K562 (cell line): ENCODE measurements at regions not wholly inside any gene's neighbourhood (a gene's known extent, or its start where the extent isn't known, plus 50 kb on each side); places are given as distances from the start of the nearest gene placed in this dataset.

Source experiments
- ATF2 ChIP-seq: sonication (generic); formaldehyde crosslinking; IDR thresholded peaks from 2 replicates; pipeline ENCODE4 v1.8.1; 2022; ENCODE audit warnings: missing genetic modification reagents
- CC2D1A ChIP-seq: fragments of 450-650 bp; IDR thresholded peaks from 2 replicates; pipeline ENCODE4 v1.6.1; 2017; ENCODE audit warnings: mild to moderate bottlenecking
- CEBPG ChIP-seq, 3 experiments: fragments of 200-800 bp in 1 of 3; sonication (Bioruptor generic) in 1 of 3; sonication (generic) in 1 of 3; formaldehyde crosslinking in 1 of 3; IDR thresholded peaks in 2 of 3; conservative IDR thresholded peaks in 1 of 3; 2 replicates each; pipeline versions ENCODE4 v1.6.1 to v1.8.0; 2016 to 2022; ENCODE audit warnings: missing compliant biosample characterization in 2 of 3, missing genetic modification characterization in 2 of 3, mild to moderate bottlenecking in 1 of 3, missing genetic modification reagents in 1 of 3
- ESRRA ChIP-seq: fragments of 450-650 bp; IDR thresholded peaks from 2 replicates; pipeline ENCODE4 v1.6.1; 2014; ENCODE audit warnings: low read depth, mild to moderate bottlenecking, moderate library complexity, borderline replicate concordance
- ETV1 ChIP-seq: fragments of 450-650 bp; conservative IDR thresholded peaks from 2 replicates; pipeline ENCODE4 v1.6.1; 2016; ENCODE audit warnings: missing genetic modification characterization, control low read depth, low read depth, missing compliant biosample characterization
- HDAC3 ChIP-seq: fragments of 450-650 bp; IDR thresholded peaks from 2 replicates; pipeline ENCODE4 v1.6.1; 2018; ENCODE audit warnings: borderline replicate concordance, mild to moderate bottlenecking, moderate library complexity; ENCODE audit not compliant: partially characterized antibody
- JUN ChIP-seq, 2 experiments: sonication (generic) in 1 of 2; formaldehyde crosslinking in 1 of 2; IDR thresholded peaks; 2 replicates each; pipeline versions ENCODE4 v1.6.1 to v1.8.0; 2012 to 2022; ENCODE audit warnings: borderline replicate concordance in 2 of 2, mild to moderate bottlenecking in 2 of 2, improper control_type of control experiment in 1 of 2, low read depth in 1 of 2, low read length in 1 of 2, missing genetic modification reagents in 1 of 2
- MEF2D ChIP-seq: conservative IDR thresholded peaks from 2 replicates; pipeline ENCODE4 v1.6.1; 2016; ENCODE audit warnings: low read depth, missing genetic modification characterization, missing compliant biosample characterization
- PATZ1 ChIP-seq: fragments of 250-450 bp; sonication (Bioruptor Pico); IDR thresholded peaks from 2 replicates; pipeline ENCODE4 v1.5.0; 2020; ENCODE audit warnings: mild to moderate bottlenecking, borderline replicate concordance
- PKNOX1 ChIP-seq: fragments of 450-650 bp; IDR thresholded peaks from 2 replicates; pipeline ENCODE4 v1.6.1; 2016
- POLR2AphosphoS5 ChIP-seq: IDR thresholded peaks from 2 replicates; pipeline ENCODE4 v1.6.1; 2011; ENCODE audit warnings: mild to moderate bottlenecking, low read depth, low read length, moderate library complexity; ENCODE audit not compliant: control insufficient read depth, insufficient read depth
- RHOXF2B ChIP-seq: fragments of 250-450 bp; sonication (Bioruptor Pico); conservative IDR thresholded peaks from 2 replicates; pipeline ENCODE4 v1.5.1; 2021
- RNF2 ChIP-seq: sonication (generic); IDR thresholded peaks from 2 replicates; pipeline ENCODE4 v1.6.1; 2016
- RREB1 ChIP-seq: fragments of 250-450 bp; sonication (Bioruptor Pico); IDR thresholded peaks from 2 replicates; pipeline ENCODE4 v1.4.0; 2020
- SOX6 ChIP-seq: fragments of 450-650 bp; IDR thresholded peaks from 2 replicates; pipeline ENCODE4 v1.6.1; 2014; ENCODE audit warnings: mild to moderate bottlenecking
- SUPT5H ChIP-seq: fragments of 450-650 bp; IDR thresholded peaks from 2 replicates; pipeline ENCODE4 v1.6.1; 2016
- ZNF707 ChIP-seq: fragments of 250-450 bp; sonication (Bioruptor Pico); conservative IDR thresholded peaks from 2 replicates; pipeline ENCODE4 v1.8.0; 2022; ENCODE audit warnings: inconsistent platforms, mild to moderate bottlenecking, moderate library complexity

GRCh38 chr22:25447686-25448434 lies 116.6 kb upstream of the GRK3 start (continued):
- no peak for TF ChIP-seq RREB1 (CRISPR knock-in tag)
- TF ChIP-seq SOX6, result no peak; the same call in 1 of the 2 replicates
- TF ChIP-seq CEBPG (CRISPR knock-in tag; IDR thresholded peaks at IDR 0.05), result no peak
- TF ChIP-seq CEBPG (tag; conservative IDR thresholded peaks at IDR 0.05 in 1 of 2, IDR thresholded peaks at IDR 0.05 in 1 of 2), result no peak
- no peak for TF ChIP-seq ETV1 (tag)
- peak; percentile 58; the same call in 1 of the 2 replicates for TF ChIP-seq JUN (IDR thresholded peaks at IDR 0.05; ENCODE audit: borderline replicate concordance, low read depth, low read length)
- TF ChIP-seq JUN (CRISPR knock-in tag; IDR thresholded peaks at IDR 0.05; ENCODE audit: borderline replicate concordance), result no peak
- peak; percentile 40; the same call in 1 of the 2 replicates for TF ChIP-seq ESRRA
- TF ChIP-seq PATZ1, result no peak
- no peak for TF ChIP-seq MEF2D (tag)
- TF ChIP-seq SUPT5H, result peak; percentile 67
- TF ChIP-seq CC2D1A, result no peak
- no peak for TF ChIP-seq ATF2 (CRISPR knock-in tag)
- peak; percentile 55 for TF ChIP-seq HDAC3
- TF ChIP-seq PKNOX1, result peak; percentile 86
- peak; percentile 43; the same call in 1 of the 2 replicates for TF ChIP-seq POLR2AphosphoS5
- no peak for TF ChIP-seq RNF2
- TF ChIP-seq ZNF707 (CRISPR knock-in tag), result no peak
- no peak for TF ChIP-seq RHOXF2B
